ENCODE measurements at regions not wholly inside any gene's neighbourhood (a gene's known extent, or its start where the extent isn't known, plus 50 kb on each side); places are given as distances from the start of the nearest gene placed in this dataset.
A peak's percentile ranks its signal among the peaks of the same experiment; 100 is the strongest.
"Not testable (repeated sequence)": the region's sequence is repeated elsewhere in the genome, so short reads cannot be mapped to it uniquely, and the experiment has no call there.

- no peak for DNase-seq (ENCODE audit: low spot score in 2 of 2)
- intact Hi-C loops (cut with DNase I; ENCODE audit: low total_unique reads): no loop called here
- H3K4me3 ChIP-seq (ENCODE audit: low read depth, poor library complexity, severe bottlenecking): no peak overlapping the region
- TF ChIP-seq CTCF (IDR thresholded peaks at IDR 0.05) (no peak), POLR2A (IDR thresholded peaks at IDR 0.05) (no peak)
- WGBS, 2 donors: 79 to 86% methylated on average over 3 of the region's 3 CpGs
Observed at GRCh38 chr21:31592516-31592915, 67.0 kb upstream of the SOD1 start.

- TF ChIP-seq POLR2A (IDR thresholded peaks at IDR 0.05) (no peak), CTCF (IDR thresholded peaks at IDR 0.05) (no peak)
- 73 to 88% methylated on average over 3 of the region's 3 CpGs for WGBS, 2 donors
- H3K4me3 ChIP-seq (ENCODE audit: low read depth, poor library complexity, severe bottlenecking): no peak overlapping the region
- intact Hi-C loops (cut with DNase I; ENCODE audit: low total_unique reads): no loop called here
- DNase-seq (ENCODE audit: low spot score in 2 of 2): no peak
Observed at GRCh38 chr21:31589820-31590219, 69.7 kb upstream of the SOD1 start.

GRCh38 chr21:31586118-31586517 lies 73.4 kb upstream of the SOD1 start:
- TF ChIP-seq CTCF (IDR thresholded peaks at IDR 0.05) (no peak), POLR2A (IDR thresholded peaks at IDR 0.05) (no peak)
- H3K4me3 ChIP-seq (ENCODE audit: low read depth, poor library complexity, severe bottlenecking): no peak overlapping the region
- intact Hi-C loops (cut with DNase I; ENCODE audit: low total_unique reads): no loop called here
- no peak for DNase-seq (ENCODE audit: low spot score in 2 of 2)
- WGBS, 2 donors: 82 to 83% methylated on average over 6 of the region's 6 CpGs

- DNase-seq (ENCODE audit: low spot score in 2 of 2); intact Hi-C loops (cut with DNase I; ENCODE audit: low total_unique reads); H3K4me3 ChIP-seq (ENCODE audit: low read depth, poor library complexity, severe bottlenecking): not testable (repeated sequence)
- 63 to 74% methylated on average over 8 of the region's 9 CpGs for WGBS, 2 donors
Observed at GRCh38 chr21:31583937-31584336, 75.6 kb upstream of the SOD1 start.

- WGBS, 2 donors: 85 to 89% methylated on average over 6 of the region's 6 CpGs
- DNase-seq (ENCODE audit: low spot score in 2 of 2): no peak
- TF ChIP-seq POLR2A (IDR thresholded peaks at IDR 0.05) (no peak), CTCF (IDR thresholded peaks at IDR 0.05) (no peak)
- no peak overlapping the region for H3K4me3 ChIP-seq (ENCODE audit: low read depth, poor library complexity, severe bottlenecking)
- intact Hi-C loops (cut with DNase I; ENCODE audit: low total_unique reads): no loop called here
Observed at GRCh38 chr21:31583498-31583897, 76.0 kb upstream of the SOD1 start.

- 39 to 42% methylated on average over 3 of the region's 3 CpGs for WGBS, 2 donors
- DNase-seq (ENCODE audit: low spot score in 2 of 2): peak; percentile 66 to 91
- H3K4me3 ChIP-seq (ENCODE audit: low read depth, poor library complexity, severe bottlenecking): no peak overlapping the region
- peak in 1 of 3 donors; percentile 54 for TF ChIP-seq CTCF (IDR thresholded peaks at IDR 0.05)
- TF ChIP-seq POLR2A (IDR thresholded peaks at IDR 0.05): no peak
- intact Hi-C loops (cut with DNase I; ENCODE audit: low total_unique reads): no loop called here
Observed at GRCh38 chr21:31580866-31581276, 78.6 kb upstream of the SOD1 start.

All from lower leg skin (tissue), 4 donors.